ENCODE measurements at regions not wholly inside any gene's neighbourhood (a gene's known extent, or its start where the extent isn't known, plus 50 kb on each side); places are given as distances from the start of the nearest gene placed in this dataset.

GRCh38 chr14:29232711-29233110 is 466.1 kb downstream of the FOXG1 start:
- no peaks in the 10 kb centered on the region for H3K9me3 Mint-ChIP-seq
- POLR2A ChIA-PET = interaction anchor here (0.5 kb wide), 1 partner anchor 294 kb away, joined by 3 read pairs; no protein-coding TSS in a partner anchor
- TF ChIP-seq SMAD3 (CRISPR knock-in tag; IDR thresholded peaks at IDR 0.05; ENCODE audit: borderline replicate concordance) (no peak), CTCF (IDR thresholded peaks at IDR 0.05) (no peak), ZNF138 (CRISPR knock-in tag; conservative IDR thresholded peaks at IDR 0.05) (no peak), ZNF423 (CRISPR knock-in tag; IDR thresholded peaks at IDR 0.05) (no peak), MAX (CRISPR knock-in tag; IDR thresholded peaks at IDR 0.05) (no peak), JUN (CRISPR knock-in tag; IDR thresholded peaks at IDR 0.05) (no peak), ATF6 (CRISPR knock-in tag; IDR thresholded peaks at IDR 0.05) (no peak), ZSCAN18 (CRISPR knock-in tag; IDR thresholded peaks at IDR 0.05) (no peak), NR1H2 (CRISPR knock-in tag; IDR thresholded peaks at IDR 0.05) (no peak), FOXK1 (CRISPR knock-in tag; IDR thresholded peaks at IDR 0.05) (no peak), CBFB (CRISPR knock-in tag; IDR thresholded peaks at IDR 0.05; ENCODE audit: low read depth) (no peak), ZNF416 (CRISPR knock-in tag; IDR thresholded peaks at IDR 0.05) (no peak), USF2 (CRISPR knock-in tag; IDR thresholded peaks at IDR 0.05) (no peak), KAT7 (CRISPR knock-in tag; IDR thresholded peaks at IDR 0.05; ENCODE audit: borderline replicate concordance) (no peak), SMAD4 (CRISPR knock-in tag; IDR thresholded peaks at IDR 0.05) (no peak), NFE2L1 (CRISPR knock-in tag; IDR thresholded peaks at IDR 0.05) (no peak), ZNF281 (CRISPR knock-in tag; IDR thresholded peaks at IDR 0.05) (no peak), TCF7 (CRISPR knock-in tag; IDR thresholded peaks at IDR 0.05; ENCODE audit: low read depth) (no peak)
- CTCF ChIA-PET = no interaction called here
- H3K36me3 Mint-ChIP-seq = no peaks in the 10 kb centered on the region
- no peak overlapping the region for H3K27ac Mint-ChIP-seq
- DNase-seq (ENCODE audit: low spot score) (no peak), ATAC-seq (no peak)
- no peaks in the 10 kb centered on the region for H3K27me3 Mint-ChIP-seq (ENCODE audit: low read depth)
- H3K4me3 Mint-ChIP-seq = no peak overlapping the region
- H3K4me1 Mint-ChIP-seq = no peaks in the 10 kb centered on the region

- CTCF ChIA-PET = no interaction called here
- no peak for TF ChIP-seq FOXJ3 (CRISPR knock-in tag; IDR thresholded peaks at IDR 0.05; ENCODE audit: borderline replicate concordance)
- TF ChIP-seq TP53 (CRISPR knock-in tag; IDR thresholded peaks at IDR 0.05) = no peak
- DNase-seq (ENCODE audit: low spot score) (no peak), ATAC-seq (no peak)
- Mint-ChIP-seq H3K36me3 (no peaks in the 10 kb centered on the region), H3K4me3 (no peak overlapping the region), H3K4me1 (no peaks in the 10 kb centered on the region), H3K27me3 (ENCODE audit: low read depth) (no peaks in the 10 kb centered on the region), H3K9me3 (no peaks in the 10 kb centered on the region), H3K27ac (no peak overlapping the region)
- POLR2A ChIA-PET = interaction anchor here (0.5 kb wide), 1 partner anchor 293 kb away, joined by 3 read pairs; no protein-coding TSS in a partner anchor
Observed at GRCh38 chr14:29233188-29233587, 466.6 kb downstream of the FOXG1 start.

All from WTC11 (cell line).